Left hindlimb (tissue), 1 donor: ENCODE measurements at regions not wholly inside any gene's neighbourhood (a gene's known extent, or its start where the extent isn't known, plus 50 kb on each side); places are given as distances from the start of the nearest gene placed in this dataset.
"Not testable (repeated sequence)": the region's sequence is repeated elsewhere in the genome, so short reads cannot be mapped to it uniquely, and the experiment has no call there.

Experiments used
- DNase-seq: peaks from one replicate; pipeline ENCODE4 v3.0.0-alpha.2; 2018

DNA sequence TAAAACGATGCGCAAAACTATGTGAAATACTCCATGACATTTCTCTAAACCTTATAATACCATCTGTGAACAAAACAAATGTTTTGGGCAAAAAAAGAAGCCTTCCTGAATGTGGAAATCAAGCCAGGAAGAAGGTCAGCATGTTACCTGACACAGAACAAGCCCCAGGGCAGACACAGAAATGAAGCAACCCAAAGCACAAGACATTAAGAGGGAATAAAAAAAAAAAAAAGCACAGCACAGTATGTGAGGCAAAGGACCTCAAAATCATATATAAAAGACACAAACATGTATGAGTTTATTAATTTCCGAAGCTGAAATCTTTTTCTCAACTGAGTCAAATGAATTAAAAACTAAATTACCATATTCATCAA, 161.8 kb downstream of the SKIDA1 start:
- no peak for DNase-seq

DNA sequence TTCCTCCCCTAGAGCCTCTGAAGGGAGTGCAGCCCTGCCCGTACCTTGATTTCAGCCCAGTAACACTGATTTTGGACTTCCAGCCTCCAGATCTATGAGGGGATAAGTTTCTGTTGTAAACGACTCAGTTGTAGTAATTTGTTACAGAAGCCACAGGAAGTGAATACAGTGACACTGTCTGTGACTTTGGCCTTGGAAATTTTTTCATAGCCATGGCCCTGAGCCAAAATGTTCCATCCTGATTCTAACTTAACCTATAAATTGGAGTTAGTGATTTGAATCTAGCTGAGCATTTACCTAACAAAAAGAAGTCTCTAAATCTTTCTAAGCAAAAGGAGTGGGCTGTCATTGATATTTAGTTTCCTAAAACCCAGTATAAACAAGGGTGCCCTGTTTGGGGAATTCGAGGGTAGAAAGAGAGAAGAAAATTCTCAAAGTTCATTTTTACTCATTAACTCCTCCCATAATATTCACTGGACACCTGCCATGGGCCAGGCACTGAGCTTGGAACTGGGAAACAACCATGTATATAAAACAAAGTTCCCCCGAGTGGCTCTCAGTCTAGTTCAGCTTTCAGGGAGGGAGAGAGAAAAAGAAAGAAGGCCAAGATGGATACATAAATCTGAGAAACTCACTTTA, 162.3 kb downstream of the SKIDA1 start:
- no peak for DNase-seq

DNA sequence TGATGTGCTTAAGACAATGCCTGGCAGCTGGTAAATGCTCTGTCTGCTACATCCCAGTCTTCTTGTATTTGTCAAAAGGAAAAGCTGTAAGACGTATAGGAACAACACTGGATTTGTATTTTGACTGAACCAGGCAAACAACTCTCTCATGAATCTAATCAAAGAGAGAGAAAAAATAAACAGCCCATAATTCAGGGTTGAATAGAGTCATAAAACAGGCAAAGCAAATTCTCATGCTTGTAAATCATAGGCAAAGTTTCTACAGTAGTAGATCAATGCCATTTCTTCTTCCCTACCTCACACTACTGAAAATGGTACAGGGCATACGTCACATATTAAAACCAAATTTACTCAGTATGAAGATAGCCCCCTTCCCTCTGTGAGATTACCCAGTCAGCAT, 166.3 kb downstream of the SKIDA1 start:
- no peak for DNase-seq

DNA sequence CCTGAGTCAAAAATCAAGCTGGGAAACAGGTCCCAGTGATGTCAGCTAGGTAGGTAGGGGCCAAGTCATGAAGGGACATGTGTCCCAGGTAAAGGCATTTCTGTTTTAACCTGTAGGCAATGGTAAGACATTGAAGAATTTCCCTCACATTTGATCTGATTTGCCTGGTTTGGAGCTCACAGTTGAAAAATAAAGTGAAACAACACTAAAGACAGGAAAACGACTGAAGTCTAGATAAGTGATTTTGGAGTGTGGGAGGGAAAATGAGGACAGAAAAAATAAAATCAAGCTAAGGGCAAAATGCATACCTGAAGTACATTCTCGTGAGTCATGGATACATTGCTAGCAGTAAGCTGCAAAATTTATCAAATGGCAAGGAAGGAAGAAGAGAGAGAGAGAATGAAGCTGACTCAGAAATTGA, 169.9 kb downstream of the SKIDA1 start:
- no peak for DNase-seq

DNA sequence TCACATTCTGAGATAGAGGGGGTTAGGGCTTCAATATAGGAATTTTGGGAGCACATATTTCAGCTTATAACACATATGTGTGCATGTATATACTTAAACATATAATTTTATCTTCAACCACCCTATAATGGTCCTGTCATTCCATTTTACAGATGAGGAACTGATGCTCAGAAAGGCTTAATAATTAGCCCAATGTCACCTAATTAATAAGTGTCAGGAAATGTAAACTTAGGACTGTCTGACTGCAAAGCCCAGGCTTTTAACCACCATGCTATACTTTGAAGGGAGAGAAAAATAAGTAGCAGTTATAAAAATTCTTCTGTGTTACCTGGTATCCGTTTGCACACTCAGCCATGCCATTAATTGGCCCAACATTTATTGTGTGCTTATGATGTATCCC, 172.6 kb downstream of the SKIDA1 start:
- DNase-seq: no peak

GRCh38 chr10:21351594-21351993, 173.9 kb downstream of the SKIDA1 start:
- DNase-seq: not testable (repeated sequence)

GRCh38 chr10:21349912-21350286, 175.6 kb downstream of the SKIDA1 start:
- no peak for DNase-seq

- no peak for DNase-seq
These were observed 177.7 kb downstream of the SKIDA1 start for GRCh38 chr10:21347785-21348170.

- DNase-seq: no peak
These were observed 178.3 kb downstream of the SKIDA1 start for GRCh38 chr10:21347043-21347784.

GRCh38 chr10:21343087-21343486, 182.4 kb downstream of the SKIDA1 start:
- DNase-seq: no peak

GRCh38 chr10:21342499-21342898, 183.0 kb downstream of the SKIDA1 start:
- not testable (repeated sequence) for DNase-seq

DNA sequence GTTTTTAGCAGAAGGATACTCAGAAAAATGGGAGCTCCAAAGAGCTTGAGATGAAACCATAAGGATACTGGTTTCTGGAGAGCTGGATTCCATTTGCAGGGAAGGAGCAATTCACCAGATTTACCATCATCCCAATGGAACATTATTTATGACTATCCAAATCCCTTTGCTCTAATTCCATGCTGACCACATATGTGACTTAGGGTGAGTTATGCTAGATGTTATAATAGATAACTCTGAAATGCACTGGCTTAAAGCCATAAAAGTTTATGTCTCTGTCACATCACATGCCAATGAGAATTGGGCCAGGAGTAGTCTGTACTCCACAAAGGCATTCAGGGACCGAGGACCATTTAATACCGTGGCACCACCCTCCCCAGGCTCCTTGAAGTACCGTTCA, 185.2 kb downstream of the SKIDA1 start:
- no peak for DNase-seq

DNA sequence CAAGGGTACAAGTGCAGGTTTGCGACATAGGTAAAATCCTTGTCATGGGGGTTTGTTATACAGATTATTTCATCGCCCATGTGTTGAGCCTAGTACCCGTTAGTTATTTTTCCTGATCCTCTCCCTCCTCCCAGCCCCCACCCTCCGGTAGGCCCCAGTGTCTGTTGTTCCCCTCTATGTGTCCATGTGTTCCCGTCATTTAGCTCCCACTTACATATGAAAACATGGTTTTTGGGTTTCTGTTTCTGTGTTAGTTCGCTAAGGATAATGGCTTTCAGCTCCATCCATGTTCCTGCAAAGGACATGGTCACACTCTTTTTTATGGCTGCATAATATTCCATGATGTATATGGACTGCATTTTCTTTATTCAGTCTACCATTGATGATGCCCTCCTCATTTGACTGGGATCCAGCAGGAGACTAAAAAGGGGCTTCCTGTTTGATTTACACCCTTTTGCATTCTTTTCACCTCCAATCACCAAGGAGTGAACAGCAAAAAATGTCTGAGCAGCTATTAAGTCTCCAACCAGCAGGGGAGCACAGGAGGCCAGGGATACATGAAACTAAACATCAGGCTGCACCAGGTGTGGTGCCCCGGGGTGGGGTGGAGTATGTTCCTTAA, 188.2 kb downstream of the SKIDA1 start:
- DNase-seq: no peak

GRCh38 chr10:21336476-21337170, 188.9 kb downstream of the SKIDA1 start:
- no peak for DNase-seq

- DNase-seq: peak; percentile 78
These were observed 190.4 kb downstream of the SKIDA1 start for GRCh38 chr10:21334891-21335696.

DNA sequence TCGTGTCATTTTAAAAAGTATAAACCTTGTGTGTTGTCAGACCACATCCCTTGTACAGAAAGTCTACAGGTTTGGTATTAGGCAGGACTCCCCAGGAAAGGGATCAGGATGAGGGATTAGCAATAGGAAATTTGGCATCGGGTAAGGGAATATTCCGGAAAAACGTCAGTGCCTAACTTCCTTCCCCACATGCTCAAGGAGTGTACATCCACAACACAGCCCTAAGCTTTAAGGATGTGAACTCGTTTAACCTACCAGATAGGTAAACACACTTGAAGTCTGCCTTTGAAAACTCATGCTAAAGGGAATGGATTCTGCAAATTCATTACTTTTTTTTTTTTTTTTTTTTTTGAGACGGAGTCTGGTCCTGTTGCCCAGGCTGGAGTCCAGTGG, 194.9 kb downstream of the SKIDA1 start:
- no peak for DNase-seq

GRCh38 chr10:21329995-21330627, 195.4 kb downstream of the SKIDA1 start:
- DNase-seq: peak; percentile 48

- no peak for DNase-seq
These were observed 198.0 kb downstream of the SKIDA1 start for GRCh38 chr10:21327289-21327993.

DNA sequence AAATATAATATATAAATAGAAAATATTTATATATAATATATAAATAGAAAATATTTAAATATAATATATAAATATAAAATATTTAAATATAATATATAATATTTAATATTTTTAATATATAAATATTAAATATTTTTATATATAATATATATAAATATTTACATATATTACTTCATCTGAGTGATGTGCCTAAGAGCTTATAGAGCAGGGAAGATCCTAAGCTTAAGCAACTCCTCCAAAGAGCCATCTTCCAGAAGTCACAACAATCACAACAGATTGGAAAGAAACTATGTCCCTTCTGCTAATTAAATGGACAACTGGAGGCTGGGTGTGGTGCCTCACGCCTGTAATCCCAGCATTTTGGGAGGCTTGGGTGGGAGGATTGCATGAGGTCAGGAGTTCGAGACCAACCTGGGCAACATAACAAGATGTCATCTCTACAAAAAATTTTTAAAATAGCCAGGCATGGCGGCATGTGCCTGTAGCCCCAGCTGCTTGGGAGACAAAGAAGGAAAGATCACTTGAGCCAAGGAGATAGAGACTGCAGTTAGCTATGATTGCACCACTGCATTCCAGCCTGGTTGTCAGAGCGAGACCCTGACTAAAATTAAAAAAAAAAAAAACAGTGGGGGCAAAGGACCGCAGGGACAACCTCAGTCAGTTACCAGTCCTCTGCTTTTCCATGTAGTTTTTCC, 198.7 kb downstream of the SKIDA1 start:
- DNase-seq: no peak

GRCh38 chr10:21318540-21319167, 206.8 kb downstream of the SKIDA1 start:
- DNase-seq: no peak

DNA sequence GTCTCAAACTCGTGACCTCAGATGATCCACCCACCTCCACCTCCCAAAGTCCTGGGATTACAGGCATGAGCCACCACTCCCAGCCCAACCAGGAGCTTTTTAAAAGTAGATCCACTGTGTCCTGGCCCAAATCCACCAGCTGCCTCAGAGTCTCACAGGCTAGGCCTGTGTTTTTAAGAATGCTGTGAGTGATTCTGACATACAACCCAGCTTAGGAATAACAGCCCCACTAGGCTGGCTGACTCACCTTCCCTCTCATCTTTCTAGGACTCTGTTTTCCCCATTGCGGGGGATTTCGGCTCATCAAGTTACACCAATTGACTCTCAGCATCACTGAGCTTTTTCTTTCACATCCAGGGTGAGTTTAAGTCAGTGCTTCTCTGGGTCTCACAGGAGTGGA, 207.6 kb downstream of the SKIDA1 start:
- DNase-seq: no peak
